Progenitor cell of endocrine pancreas (in vitro differentiated cells): ENCODE measurements at regions not wholly inside any gene's neighbourhood (a gene's known extent, or its start where the extent isn't known, plus 50 kb on each side); places are given as distances from the start of the nearest gene placed in this dataset.
A peak's percentile ranks its signal among the peaks of the same experiment; 100 is the strongest.

Experiments used
- DNase-seq: peaks from one replicate; pipeline ENCODE4 v3.0.0; 2021; ENCODE audit warnings: low spot score; ENCODE audit not compliant: unreplicated experiment
- H3K27ac Mint-ChIP-seq: 2 replicates; pipeline ENCODE4 v1.8.0; 2021; ENCODE audit warnings: mild to moderate bottlenecking, moderate library complexity, mixed read lengths
- H3K27me3 Mint-ChIP-seq: 2 replicates; pipeline ENCODE4 v1.8.0; 2021; ENCODE audit warnings: mixed read lengths
- H3K36me3 Mint-ChIP-seq: 2 replicates; pipeline ENCODE4 v1.8.0; 2022; ENCODE audit warnings: mixed read lengths; ENCODE audit not compliant: insufficient read depth
- H3K4me1 Mint-ChIP-seq: 2 replicates; pipeline ENCODE4 v1.8.0; 2021; ENCODE audit warnings: low read depth, mixed read lengths
- H3K4me3 Mint-ChIP-seq: 2 replicates; pipeline ENCODE4 v1.8.0; 2021; ENCODE audit warnings: low read depth, mild to moderate bottlenecking, moderate library complexity, mixed read lengths
- H3K9me3 Mint-ChIP-seq: 2 replicates; pipeline ENCODE4 v1.8.0; 2021; ENCODE audit warnings: low read depth, mixed read lengths
- TF ChIP-seq, protein P1 (sequence below): fragments of 200-600 bp; sonication (generic); IDR thresholded peaks from one replicate; pipeline ENCODE4 v1.5.0; 2021; ENCODE audit warnings: antibody characterized with exemption, mild to moderate bottlenecking; ENCODE audit not compliant: unreplicated experiment

DNA sequence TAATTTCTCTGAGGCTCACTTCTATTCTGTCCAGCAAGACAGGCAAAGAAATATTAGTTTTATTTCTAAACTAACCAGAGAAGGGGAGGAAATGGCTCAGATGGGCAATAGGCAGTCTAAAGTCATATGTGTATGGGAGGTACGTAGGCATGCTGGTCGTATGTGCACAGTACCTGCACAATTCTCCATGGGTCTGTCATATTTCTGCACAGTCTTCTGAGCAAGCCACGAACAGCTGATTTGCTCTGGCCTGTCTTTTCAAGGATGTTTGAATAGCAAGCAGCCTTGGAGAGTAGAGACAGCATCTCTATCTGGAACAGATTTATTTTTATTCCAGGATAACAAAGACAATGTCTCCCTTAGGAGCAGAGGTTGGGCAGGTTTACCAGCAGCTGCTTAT is 92.1 kb downstream of the SLC25A47 start:
- no peak for DNase-seq
- Mint-ChIP-seq H3K9me3 (no peaks in the 10 kb centered on the region), H3K27ac (no peak overlapping the region), H3K4me1 (peaks cover 5% of the 10 kb centered on the region), H3K27me3 (peaks cover 3% of the 10 kb centered on the region), H3K36me3 (no peaks in the 10 kb centered on the region), H3K4me3 (no peak overlapping the region)
- TF ChIP-seq, protein P1, sequence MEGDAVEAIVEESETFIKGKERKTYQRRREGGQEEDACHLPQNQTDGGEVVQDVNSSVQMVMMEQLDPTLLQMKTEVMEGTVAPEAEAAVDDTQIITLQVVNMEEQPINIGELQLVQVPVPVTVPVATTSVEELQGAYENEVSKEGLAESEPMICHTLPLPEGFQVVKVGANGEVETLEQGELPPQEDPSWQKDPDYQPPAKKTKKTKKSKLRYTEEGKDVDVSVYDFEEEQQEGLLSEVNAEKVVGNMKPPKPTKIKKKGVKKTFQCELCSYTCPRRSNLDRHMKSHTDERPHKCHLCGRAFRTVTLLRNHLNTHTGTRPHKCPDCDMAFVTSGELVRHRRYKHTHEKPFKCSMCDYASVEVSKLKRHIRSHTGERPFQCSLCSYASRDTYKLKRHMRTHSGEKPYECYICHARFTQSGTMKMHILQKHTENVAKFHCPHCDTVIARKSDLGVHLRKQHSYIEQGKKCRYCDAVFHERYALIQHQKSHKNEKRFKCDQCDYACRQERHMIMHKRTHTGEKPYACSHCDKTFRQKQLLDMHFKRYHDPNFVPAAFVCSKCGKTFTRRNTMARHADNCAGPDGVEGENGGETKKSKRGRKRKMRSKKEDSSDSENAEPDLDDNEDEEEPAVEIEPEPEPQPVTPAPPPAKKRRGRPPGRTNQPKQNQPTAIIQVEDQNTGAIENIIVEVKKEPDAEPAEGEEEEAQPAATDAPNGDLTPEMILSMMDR = no peak

DNA sequence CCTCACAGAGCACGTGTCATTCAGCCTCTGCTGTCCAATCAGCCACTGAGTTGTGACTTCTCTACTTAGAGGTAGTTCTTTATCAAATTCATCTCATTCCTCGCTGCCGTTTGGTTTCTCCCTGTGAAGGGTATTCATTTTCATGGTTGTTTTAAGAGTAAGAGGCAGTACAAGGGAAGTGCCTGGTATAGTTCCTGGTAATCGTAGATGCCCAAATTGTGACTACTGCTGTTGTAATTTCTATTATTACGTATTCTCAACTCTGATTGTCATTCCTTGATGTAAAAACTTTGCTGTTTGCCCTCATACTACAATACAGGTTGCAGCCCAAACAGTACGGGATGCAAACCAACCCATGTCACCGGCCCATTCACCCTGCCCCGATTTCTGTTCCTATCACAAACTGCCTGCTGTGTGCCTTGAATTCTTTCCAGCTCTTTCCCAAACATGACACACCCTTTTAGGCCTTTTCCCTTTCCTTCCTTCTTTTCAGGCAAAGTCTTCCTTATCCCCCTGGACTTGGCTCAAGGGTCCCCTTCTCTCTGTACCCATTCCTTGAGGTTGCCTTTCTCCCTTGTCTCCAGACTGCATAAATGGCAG is 93.0 kb downstream of the SLC25A47 start:
- no peaks in the 10 kb centered on the region for H3K9me3 Mint-ChIP-seq
- peak overlapping the region; percentile 43 for H3K27ac Mint-ChIP-seq
- H3K4me1 Mint-ChIP-seq = peaks cover 3% of the 10 kb centered on the region
- H3K4me3 Mint-ChIP-seq = no peak overlapping the region
- TF ChIP-seq, protein P1 = no peak
- DNase-seq = no peak
- no peaks in the 10 kb centered on the region for H3K36me3 Mint-ChIP-seq
- peaks cover 3% of the 10 kb centered on the region for H3K27me3 Mint-ChIP-seq

DNA sequence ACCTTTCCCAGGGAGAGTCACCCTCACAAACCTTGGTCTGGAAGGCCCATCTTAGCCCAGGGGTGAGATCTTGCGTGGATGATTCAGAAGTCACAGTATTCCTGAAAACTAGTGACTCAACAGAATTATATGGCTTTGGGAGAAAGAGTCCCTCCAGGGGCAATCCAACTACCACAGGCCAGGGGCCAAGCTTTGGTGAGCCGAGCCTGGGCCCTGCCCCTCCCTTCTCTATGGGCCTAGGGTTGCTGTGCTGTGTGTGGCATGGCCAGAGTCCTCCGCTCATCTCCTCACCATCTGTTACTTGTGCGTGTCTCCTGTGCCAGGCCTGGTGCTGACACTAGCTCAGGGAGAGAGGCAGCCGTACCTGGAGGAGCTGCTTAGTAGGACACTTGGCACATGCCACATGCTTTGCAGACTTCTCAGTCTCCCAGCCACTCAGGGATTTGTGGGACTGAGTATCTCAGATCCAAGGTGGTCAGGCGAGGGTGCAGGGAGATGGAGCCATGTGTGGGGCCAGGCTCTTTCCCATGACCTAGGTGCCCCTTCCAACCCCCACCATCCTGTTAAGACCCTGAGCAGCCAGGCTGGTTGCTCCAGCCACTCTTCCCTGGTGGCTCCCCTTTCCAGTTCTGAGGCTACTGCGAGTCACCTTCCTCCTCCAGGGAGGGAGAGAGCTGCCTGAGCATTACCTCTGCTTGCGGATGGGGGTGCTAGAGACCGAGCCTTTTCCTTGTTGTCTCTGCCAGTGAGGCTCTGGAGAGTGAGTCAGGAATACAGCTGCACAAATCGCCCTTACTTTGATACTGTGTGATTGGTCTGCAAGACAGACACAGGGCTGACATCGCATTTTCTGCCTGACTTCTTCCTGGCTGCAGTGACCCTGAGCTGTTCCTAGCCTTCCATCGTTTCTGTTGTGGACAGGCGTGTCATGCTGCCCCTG is 94.1 kb downstream of the SLC25A47 start:
- no peaks in the 10 kb centered on the region for H3K9me3 Mint-ChIP-seq
- peak; percentile 43 for DNase-seq

DNA sequence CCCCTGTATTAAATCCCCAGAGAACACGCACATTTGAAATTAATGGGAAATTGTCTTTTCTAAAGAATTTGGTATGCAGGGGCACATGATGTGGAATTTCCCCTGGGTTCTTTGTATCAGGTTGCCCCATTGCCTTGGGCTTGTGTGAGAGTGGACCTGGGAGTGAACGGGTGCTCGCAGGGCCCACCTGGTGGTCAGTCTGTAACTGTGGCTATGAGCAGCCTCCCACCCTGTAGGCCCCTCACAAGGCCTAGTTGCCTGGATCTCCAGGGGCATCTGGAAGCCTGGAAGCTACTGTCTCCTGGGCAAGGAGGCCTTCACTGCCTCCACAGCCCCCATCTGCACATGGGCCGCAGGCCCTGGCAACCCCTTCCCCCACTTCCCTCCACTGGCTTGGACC is 96.7 kb downstream of the SLC25A47 start:
- DNase-seq = no peak
- H3K4me1 Mint-ChIP-seq = no peaks in the 10 kb centered on the region
- no peaks in the 10 kb centered on the region for H3K9me3 Mint-ChIP-seq
- TF ChIP-seq, protein P1 = peak; percentile 46
- peaks cover 3% of the 10 kb centered on the region for H3K27me3 Mint-ChIP-seq
- no peak overlapping the region for H3K4me3 Mint-ChIP-seq
- no peaks in the 10 kb centered on the region for H3K36me3 Mint-ChIP-seq
- no peak overlapping the region for H3K27ac Mint-ChIP-seq

More for the DNA sequence above, 94.1 kb downstream of the SLC25A47 start:
- H3K4me1 Mint-ChIP-seq = peaks cover under 1% of the 10 kb centered on the region
- H3K27ac Mint-ChIP-seq = no peak overlapping the region
- TF ChIP-seq, protein P1 = peak; percentile 69
- peaks cover 3% of the 10 kb centered on the region for H3K27me3 Mint-ChIP-seq
- H3K36me3 Mint-ChIP-seq = no peaks in the 10 kb centered on the region
- no peak overlapping the region for H3K4me3 Mint-ChIP-seq

DNA sequence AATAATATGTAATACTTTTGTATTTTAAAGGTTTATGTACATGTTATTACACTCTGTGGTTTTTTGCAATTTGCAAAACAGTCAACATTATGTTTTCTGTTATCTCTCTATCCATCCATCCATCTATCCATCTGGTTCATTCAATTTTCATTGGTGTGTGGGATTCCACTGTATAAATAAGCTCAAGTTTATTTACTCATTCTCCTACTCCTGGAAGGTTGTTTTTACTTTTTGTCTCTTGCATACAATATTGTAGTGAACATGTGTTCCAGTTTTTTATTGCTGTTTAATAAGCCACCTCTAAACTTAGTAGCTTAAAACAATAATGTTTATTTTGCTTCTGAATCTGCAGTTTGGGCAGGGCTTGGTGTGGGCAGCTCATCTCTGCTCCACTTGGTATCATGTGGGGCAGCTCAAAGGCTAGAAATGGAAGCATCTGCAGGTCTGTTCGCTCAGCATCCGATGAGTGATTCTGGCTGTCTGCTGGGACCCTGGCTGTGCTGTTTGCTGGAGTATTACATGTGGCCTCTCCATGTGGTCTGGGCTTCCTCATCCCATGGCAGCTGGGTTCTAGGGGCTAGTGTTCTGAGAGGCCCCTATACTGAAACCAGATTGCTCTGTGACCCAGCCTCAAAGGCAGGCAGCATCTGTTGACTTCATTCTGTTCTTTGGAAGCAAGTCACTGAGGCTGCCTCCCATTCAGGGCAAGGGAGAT is 98.8 kb downstream of the SLC25A47 start:
- no peak for DNase-seq
- Mint-ChIP-seq H3K9me3 (no peaks in the 10 kb centered on the region), H3K4me1 (peaks cover 1% of the 10 kb centered on the region), H3K36me3 (no peaks in the 10 kb centered on the region), H3K4me3 (no peak overlapping the region), H3K27ac (no peak overlapping the region), H3K27me3 (no peaks in the 10 kb centered on the region)
- TF ChIP-seq, protein P1 = no peak
